ENCODE measurements at regions not wholly inside any gene's neighbourhood (a gene's known extent, or its start where the extent isn't known, plus 50 kb on each side); places are given as distances from the start of the nearest gene placed in this dataset.
A peak's percentile ranks its signal among the peaks of the same experiment; 100 is the strongest.

GRCh38 chr2:228845162-228845925 lies 425.7 kb downstream of the PID1 start:
- ATAC-seq (no peak), DNase-seq (no peak)
- Histone ChIP-seq H3K36me3 (no peaks in the 10 kb centered on the region), H3K27me3 (no peaks in the 10 kb centered on the region), H3K4me1 (no peaks in the 10 kb centered on the region), H3K4me3 (no peak overlapping the region), H3K9me3 (no peaks in the 10 kb centered on the region), H3K27ac (no peak overlapping the region)
- no peak for TF ChIP-seq CTCF (IDR thresholded peaks at IDR 0.05)
- intact Hi-C loops (cut with DNase I), result no loop called here

- Histone ChIP-seq H3K4me1 (no peaks in the 10 kb centered on the region), H3K27me3 (no peaks in the 10 kb centered on the region), H3K27ac (no peak overlapping the region), H3K9me3 (no peaks in the 10 kb centered on the region), H3K4me3 (no peak overlapping the region), H3K36me3 (no peaks in the 10 kb centered on the region)
- DNase-seq (no peak), ATAC-seq (peak; percentile 20)
- intact Hi-C loops (cut with DNase I), result no loop called here
- no peak for TF ChIP-seq CTCF (IDR thresholded peaks at IDR 0.05)
These were observed 429.2 kb downstream of the PID1 start for GRCh38 chr2:228841877-228842276.

- TF ChIP-seq CTCF (IDR thresholded peaks at IDR 0.05), result no peak
- H3K27ac ChIP-seq, result no peak overlapping the region
- no peaks in the 10 kb centered on the region for H3K36me3 ChIP-seq
- no peak for DNase-seq
- H3K9me3 ChIP-seq, result no peaks in the 10 kb centered on the region
- no peaks in the 10 kb centered on the region for H3K4me1 ChIP-seq
- H3K27me3 ChIP-seq, result no peaks in the 10 kb centered on the region
- H3K4me3 ChIP-seq, result no peak overlapping the region
- intact Hi-C loops (cut with DNase I), result no loop called here
- no peak for ATAC-seq
These were observed 429.6 kb downstream of the PID1 start for GRCh38 chr2:228841475-228841874.

GRCh38 chr2:228840743-228841114 lies 430.4 kb downstream of the PID1 start:
- Histone ChIP-seq H3K4me3 (no peak overlapping the region), H3K9me3 (no peaks in the 10 kb centered on the region), H3K27ac (no peak overlapping the region), H3K4me1 (no peaks in the 10 kb centered on the region), H3K36me3 (no peaks in the 10 kb centered on the region), H3K27me3 (no peaks in the 10 kb centered on the region)
- DNase-seq (no peak), ATAC-seq (no peak)
- TF ChIP-seq CTCF (IDR thresholded peaks at IDR 0.05), result no peak
- intact Hi-C loops (cut with DNase I), result no loop called here

- no peak for TF ChIP-seq CTCF (IDR thresholded peaks at IDR 0.05)
- Histone ChIP-seq H3K4me3 (no peak overlapping the region), H3K27ac (no peak overlapping the region), H3K27me3 (no peaks in the 10 kb centered on the region), H3K4me1 (no peaks in the 10 kb centered on the region), H3K9me3 (no peaks in the 10 kb centered on the region), H3K36me3 (no peaks in the 10 kb centered on the region)
- no peak for DNase-seq
- ATAC-seq, result no peak
- intact Hi-C loops (cut with DNase I), result no loop called here
These were observed 430.9 kb downstream of the PID1 start for GRCh38 chr2:228840113-228840742.

All from upper lobe of right lung (tissue), 1 donor.